HepG2 (cell line): ENCODE measurements at regions not wholly inside any gene's neighbourhood (a gene's known extent, or its start where the extent isn't known, plus 50 kb on each side); places are given as distances from the start of the nearest gene placed in this dataset.

Experiments
- CAMTA2 ChIP-seq: sonication (generic); formaldehyde crosslinking; IDR thresholded peaks from 2 replicates; pipeline ENCODE4 v1.4.0; 2020; ENCODE audit warnings: mild to moderate bottlenecking, missing genetic modification reagents, borderline replicate concordance
- DMTF1 ChIP-seq: sonication (generic); formaldehyde crosslinking; IDR thresholded peaks from 2 replicates; pipeline ENCODE4 v1.4.0; 2020; ENCODE audit warnings: mild to moderate bottlenecking, missing genetic modification reagents
- HNRNPLL ChIP-seq: fragments of 200-400 bp; formaldehyde crosslinking; IDR thresholded peaks from 2 replicates; pipeline ENCODE4 v1.6.1; 2017; ENCODE audit warnings: mild to moderate bottlenecking, low read depth, low read length; ENCODE audit not compliant: poor library complexity, severe bottlenecking
- NCOA2 ChIP-seq: sonication (generic); formaldehyde crosslinking; IDR thresholded peaks from 2 replicates; pipeline ENCODE4 v1.8.0; 2022; ENCODE audit warnings: inconsistent platforms
- POGK ChIP-seq: sonication (generic); formaldehyde crosslinking; conservative IDR thresholded peaks from 2 replicates; pipeline ENCODE4 v1.8.0; 2022; ENCODE audit warnings: mild to moderate bottlenecking, moderate library complexity, missing genetic modification reagents
- STAT5B ChIP-seq: sonication (generic); formaldehyde crosslinking; IDR thresholded peaks from 2 replicates; pipeline ENCODE4 v1.4.0; 2020; ENCODE audit warnings: missing genetic modification reagents
- XRCC5 ChIP-seq: fragments of 200-400 bp; formaldehyde crosslinking; optimal IDR thresholded peaks from 2 replicates; pipeline ENCODE3; 2017; ENCODE audit warnings: mild to moderate bottlenecking, low read length
- ZBTB2 ChIP-seq: sonication (generic); formaldehyde crosslinking; IDR thresholded peaks from 2 replicates; pipeline ENCODE4 v1.8.0; 2022; ENCODE audit warnings: low read depth, missing genetic modification reagents
- ZNF253 ChIP-seq: sonication (generic); formaldehyde crosslinking; IDR thresholded peaks from 2 replicates; pipeline ENCODE4 v1.8.0; 2022; ENCODE audit warnings: mild to moderate bottlenecking, missing genetic modification reagents, borderline replicate concordance
- ZNF605 ChIP-seq: sonication (generic); formaldehyde crosslinking; IDR thresholded peaks from 2 replicates; pipeline ENCODE4 v1.8.0; 2022; ENCODE audit warnings: mild to moderate bottlenecking, missing genetic modification reagents
- ZNF615 ChIP-seq: sonication (generic); formaldehyde crosslinking; IDR thresholded peaks from 2 replicates; pipeline ENCODE4 v1.5.0; 2020; ENCODE audit warnings: mild to moderate bottlenecking, missing genetic modification reagents, borderline replicate concordance
- ZNF891 ChIP-seq: sonication (generic); formaldehyde crosslinking; IDR thresholded peaks from 2 replicates; pipeline ENCODE4 v1.5.0; 2020; ENCODE audit warnings: mild to moderate bottlenecking, missing genetic modification reagents
- ZSCAN30 ChIP-seq: sonication (generic); formaldehyde crosslinking; IDR thresholded peaks from 2 replicates; pipeline ENCODE4 v1.5.0; 2020; ENCODE audit warnings: mild to moderate bottlenecking, missing genetic modification reagents
- TF ChIP-seq, protein P1 (sequence below): sonication (generic); formaldehyde crosslinking; IDR thresholded peaks from 2 replicates; pipeline ENCODE4 v1.5.0; 2020; ENCODE audit warnings: mild to moderate bottlenecking, missing genetic modification reagents, borderline replicate concordance

GRCh38 chr2:240250985-240251847 is 110.8 kb upstream of the OTOS start (continued):
- TF ChIP-seq, protein P1, sequence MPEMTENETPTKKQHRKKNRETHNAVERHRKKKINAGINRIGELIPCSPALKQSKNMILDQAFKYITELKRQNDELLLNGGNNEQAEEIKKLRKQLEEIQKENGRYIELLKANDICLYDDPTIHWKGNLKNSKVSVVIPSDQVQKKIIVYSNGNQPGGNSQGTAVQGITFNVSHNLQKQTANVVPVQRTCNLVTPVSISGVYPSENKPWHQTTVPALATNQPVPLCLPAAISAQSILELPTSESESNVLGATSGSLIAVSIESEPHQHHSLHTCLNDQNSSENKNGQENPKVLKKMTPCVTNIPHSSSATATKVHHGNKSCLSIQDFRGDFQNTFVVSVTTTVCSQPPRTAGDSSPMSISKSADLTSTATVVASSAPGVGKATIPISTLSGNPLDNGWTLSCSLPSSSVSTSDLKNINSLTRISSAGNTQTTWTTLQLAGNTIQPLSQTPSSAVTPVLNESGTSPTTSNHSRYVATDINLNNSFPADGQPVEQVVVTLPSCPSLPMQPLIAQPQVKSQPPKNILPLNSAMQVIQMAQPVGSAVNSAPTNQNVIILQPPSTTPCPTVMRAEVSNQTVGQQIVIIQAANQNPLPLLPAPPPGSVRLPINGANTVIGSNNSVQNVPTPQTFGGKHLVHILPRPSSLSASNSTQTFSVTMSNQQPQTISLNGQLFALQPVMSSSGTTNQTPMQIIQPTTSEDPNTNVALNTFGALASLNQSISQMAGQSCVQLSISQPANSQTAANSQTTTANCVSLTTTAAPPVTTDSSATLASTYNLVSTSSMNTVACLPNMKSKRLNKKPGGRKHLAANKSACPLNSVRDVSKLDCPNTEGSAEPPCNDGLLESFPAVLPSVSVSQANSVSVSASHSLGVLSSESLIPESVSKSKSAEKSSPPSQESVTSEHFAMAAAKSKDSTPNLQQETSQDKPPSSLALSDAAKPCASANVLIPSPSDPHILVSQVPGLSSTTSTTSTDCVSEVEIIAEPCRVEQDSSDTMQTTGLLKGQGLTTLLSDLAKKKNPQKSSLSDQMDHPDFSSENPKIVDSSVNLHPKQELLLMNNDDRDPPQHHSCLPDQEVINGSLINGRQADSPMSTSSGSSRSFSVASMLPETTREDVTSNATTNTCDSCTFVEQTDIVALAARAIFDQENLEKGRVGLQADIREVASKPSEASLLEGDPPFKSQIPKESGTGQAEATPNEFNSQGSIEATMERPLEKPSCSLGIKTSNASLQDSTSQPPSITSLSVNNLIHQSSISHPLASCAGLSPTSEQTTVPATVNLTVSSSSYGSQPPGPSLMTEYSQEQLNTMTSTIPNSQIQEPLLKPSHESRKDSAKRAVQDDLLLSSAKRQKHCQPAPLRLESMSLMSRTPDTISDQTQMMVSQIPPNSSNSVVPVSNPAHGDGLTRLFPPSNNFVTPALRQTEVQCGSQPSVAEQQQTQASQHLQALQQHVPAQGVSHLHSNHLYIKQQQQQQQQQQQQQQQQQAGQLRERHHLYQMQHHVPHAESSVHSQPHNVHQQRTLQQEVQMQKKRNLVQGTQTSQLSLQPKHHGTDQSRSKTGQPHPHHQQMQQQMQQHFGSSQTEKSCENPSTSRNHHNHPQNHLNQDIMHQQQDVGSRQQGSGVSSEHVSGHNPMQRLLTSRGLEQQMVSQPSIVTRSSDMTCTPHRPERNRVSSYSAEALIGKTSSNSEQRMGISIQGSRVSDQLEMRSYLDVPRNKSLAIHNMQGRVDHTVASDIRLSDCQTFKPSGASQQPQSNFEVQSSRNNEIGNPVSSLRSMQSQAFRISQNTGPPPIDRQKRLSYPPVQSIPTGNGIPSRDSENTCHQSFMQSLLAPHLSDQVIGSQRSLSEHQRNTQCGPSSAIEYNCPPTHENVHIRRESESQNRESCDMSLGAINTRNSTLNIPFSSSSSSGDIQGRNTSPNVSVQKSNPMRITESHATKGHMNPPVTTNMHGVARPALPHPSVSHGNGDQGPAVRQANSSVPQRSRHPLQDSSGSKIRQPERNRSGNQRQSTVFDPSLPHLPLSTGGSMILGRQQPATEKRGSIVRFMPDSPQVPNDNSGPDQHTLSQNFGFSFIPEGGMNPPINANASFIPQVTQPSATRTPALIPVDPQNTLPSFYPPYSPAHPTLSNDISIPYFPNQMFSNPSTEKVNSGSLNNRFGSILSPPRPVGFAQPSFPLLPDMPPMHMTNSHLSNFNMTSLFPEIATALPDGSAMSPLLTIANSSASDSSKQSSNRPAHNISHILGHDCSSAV (CRISPR knock-in tag) = peak; percentile 58; the same call in 1 of the 2 replicates
- TF ChIP-seq POGK (no peak), HNRNPLL (peak; percentile 67), STAT5B (CRISPR knock-in tag) (no peak), ZNF253 (CRISPR knock-in tag) (0 out of 2 replicates have a peak, but pooled peaks have one; percentile 67), ZNF615 (CRISPR knock-in tag) (no peak), ZNF891 (CRISPR knock-in tag) (peak; percentile 88), ZNF605 (peak; percentile 95), ZBTB2 (CRISPR knock-in tag) (no peak), ZSCAN30 (no peak), CAMTA2 (CRISPR knock-in tag) (peak; percentile 47; the same call in 1 of the 2 replicates), XRCC5 (peak; percentile 56), DMTF1 (CRISPR knock-in tag) (no peak), NCOA2 (CRISPR knock-in tag) (peak; percentile 48)
